Stimulated activated CD4-positive, alpha-beta T cell treated with anti-CD3 and anti-CD28 coated beads, TNF-alpha, amount 100 ng/mL, for 24 hours (primary cell): ENCODE measurements at regions not wholly inside any gene's neighbourhood (a gene's known extent, or its start where the extent isn't known, plus 50 kb on each side); places are given as distances from the start of the nearest gene placed in this dataset.
A peak's percentile ranks its signal among the peaks of the same experiment; 100 is the strongest.
"Not testable (repeated sequence)": the region's sequence is repeated elsewhere in the genome, so short reads cannot be mapped to it uniquely, and the experiment has no call there.

Experiments
- DNase-seq, 3 experiments: peaks; one replicate each; pipeline ENCODE4 v3.0.0-alpha.2; 2020; ENCODE audit warnings: low read depth in 3 of 3

- peak in 2 of 3 experiments; percentile 2 to 46 for DNase-seq
These were observed 57.1 kb downstream of the ADCYAP1 start for GRCh38 chr18:961644-962355.

- no peak for DNase-seq
These were observed 58.6 kb downstream of the ADCYAP1 start for GRCh38 chr18:963276-963675.

GRCh38 chr18:965921-966758, 61.5 kb downstream of the ADCYAP1 start:
- no peak for DNase-seq

- no peak for DNase-seq
These were observed 62.3 kb downstream of the ADCYAP1 start for GRCh38 chr18:966759-967576.

GRCh38 chr18:968910-969309, 64.2 kb downstream of the ADCYAP1 start:
- not testable (repeated sequence) for DNase-seq

- not testable (repeated sequence) for DNase-seq
These were observed 64.6 kb downstream of the ADCYAP1 start for GRCh38 chr18:969311-969710.

- DNase-seq: not testable (repeated sequence)
These were observed 69.9 kb downstream of the ADCYAP1 start for GRCh38 chr18:974606-975005.

- DNase-seq: not testable (repeated sequence)
These were observed 71.9 kb downstream of the ADCYAP1 start for GRCh38 chr18:976393-977128.

GRCh38 chr18:977327-977726, 72.7 kb downstream of the ADCYAP1 start:
- not testable (repeated sequence) for DNase-seq

GRCh38 chr18:977732-978131, 73.1 kb downstream of the ADCYAP1 start:
- not testable (repeated sequence) for DNase-seq

- no peak for DNase-seq
These were observed 75.9 kb downstream of the ADCYAP1 start for GRCh38 chr18:980586-980985.

- DNase-seq: no peak
These were observed 79.3 kb downstream of the ADCYAP1 start for GRCh38 chr18:984004-984403.

GRCh38 chr18:985212-985661, 80.6 kb downstream of the ADCYAP1 start:
- no peak for DNase-seq

GRCh38 chr18:986051-986450, 81.4 kb downstream of the ADCYAP1 start:
- no peak for DNase-seq

GRCh38 chr18:986552-986951, 81.9 kb downstream of the ADCYAP1 start:
- DNase-seq: no peak

- DNase-seq: no peak
These were observed 82.9 kb downstream of the ADCYAP1 start for GRCh38 chr18:987325-988186.

GRCh38 chr18:989425-989824, 84.8 kb downstream of the ADCYAP1 start:
- no peak for DNase-seq

GRCh38 chr18:990197-990596, 85.5 kb downstream of the ADCYAP1 start:
- no peak for DNase-seq

GRCh38 chr18:991441-991840, 86.8 kb downstream of the ADCYAP1 start:
- DNase-seq: no peak

- no peak for DNase-seq
These were observed 88.9 kb downstream of the ADCYAP1 start for GRCh38 chr18:993560-993959.
